MM.1S (cell line): ENCODE measurements at regions not wholly inside any gene's neighbourhood (a gene's known extent, or its start where the extent isn't known, plus 50 kb on each side); places are given as distances from the start of the nearest gene placed in this dataset.

ENCODE experiments used
- DNase-seq: peaks from one replicate; pipeline ENCODE4 v3.0.0-alpha.2; 2015
- H2AFZ ChIP-seq: fragments of 300-600 bp; sonication (generic); 2 replicates; pipeline ENCODE4 v1.6.0; 2016; ENCODE audit warnings: antibody characterized with exemption, low read length
- H3F3A ChIP-seq: fragments of 300-600 bp; sonication (generic); 2 replicates; pipeline ENCODE4 v1.6.1; 2016; ENCODE audit warnings: mild to moderate bottlenecking, antibody characterized with exemption, low read length, moderate library complexity, mixed read lengths; ENCODE audit not compliant: insufficient read depth
- H3K27ac ChIP-seq: fragments of 300-600 bp; sonication (generic); 2 replicates; pipeline ENCODE4 v1.5.1; 2016; ENCODE audit warnings: mild to moderate bottlenecking, low read length
- H3K27me3 ChIP-seq: fragments of 300-600 bp; sonication (generic); replicated peaks from 2 replicates; pipeline ENCODE4 v1.6.0; 2016; ENCODE audit warnings: low read length; ENCODE audit not compliant: insufficient read depth
- H3K36me3 ChIP-seq: fragments of 300-600 bp; sonication (generic); replicated peaks from 2 replicates; pipeline ENCODE4 v1.6.1; 2016; ENCODE audit warnings: mild to moderate bottlenecking, low read length, mixed read lengths; ENCODE audit not compliant: insufficient read depth
- H3K4me1 ChIP-seq: fragments of 300-600 bp; sonication (generic); 2 replicates; pipeline ENCODE4 v1.6.1; 2016; ENCODE audit warnings: low read length, mixed read lengths
- H3K4me2 ChIP-seq: fragments of 300-600 bp; sonication (generic); 2 replicates; pipeline ENCODE4 v1.6.0; 2016; ENCODE audit warnings: low read depth, low read length
- H3K4me3 ChIP-seq: fragments of 300-600 bp; sonication (generic); 2 replicates; pipeline ENCODE4 v1.5.1; 2016; ENCODE audit warnings: low read length, mixed read lengths
- H3K79me2 ChIP-seq: fragments of 300-600 bp; sonication (generic); 2 replicates; pipeline ENCODE4 v1.6.1; 2016; ENCODE audit warnings: mixed run types, low read length, mixed read lengths
- H3K9ac ChIP-seq: fragments of 300-600 bp; sonication (generic); 2 replicates; pipeline ENCODE4 v1.6.1; 2016; ENCODE audit warnings: low read length, mixed read lengths
- H3K9me2 ChIP-seq: fragments of 300-600 bp; sonication (generic); replicated peaks from 2 replicates; pipeline ENCODE4 v1.6.1; 2016; ENCODE audit warnings: mild to moderate bottlenecking, low read length, mixed read lengths; ENCODE audit not compliant: insufficient read depth
- H3K9me3 ChIP-seq: fragments of 300-600 bp; sonication (generic); replicated peaks from 2 replicates; pipeline ENCODE4 v1.6.1; 2016; ENCODE audit warnings: mild to moderate bottlenecking, low read length, mixed read lengths; ENCODE audit not compliant: insufficient read depth
- H4K20me1 ChIP-seq: fragments of 300-600 bp; sonication (generic); 2 replicates; pipeline ENCODE4 v1.6.1; 2016; ENCODE audit warnings: mild to moderate bottlenecking, low read length, moderate library complexity, mixed read lengths; ENCODE audit not compliant: insufficient read depth
- CTCF ChIP-seq: fragments of 300-600 bp; sonication (generic); IDR thresholded peaks from 2 replicates; pipeline ENCODE4 v1.5.1; 2016; ENCODE audit warnings: antibody characterized with exemption, low read length, mixed read lengths
- EZH2 ChIP-seq: fragments of 300-600 bp; sonication (generic); optimal IDR thresholded peaks from 2 replicates; pipeline ENCODE3; 2017; ENCODE audit warnings: low read depth, mild to moderate bottlenecking, antibody characterized with exemption, low read length, mixed read lengths
- EZH2phosphoT487 ChIP-seq: fragments of 300-600 bp; sonication (generic); IDR thresholded peaks from 2 replicates; pipeline ENCODE4 v1.6.1; 2018; ENCODE audit warnings: antibody characterized with exemption, low read length

DNA sequence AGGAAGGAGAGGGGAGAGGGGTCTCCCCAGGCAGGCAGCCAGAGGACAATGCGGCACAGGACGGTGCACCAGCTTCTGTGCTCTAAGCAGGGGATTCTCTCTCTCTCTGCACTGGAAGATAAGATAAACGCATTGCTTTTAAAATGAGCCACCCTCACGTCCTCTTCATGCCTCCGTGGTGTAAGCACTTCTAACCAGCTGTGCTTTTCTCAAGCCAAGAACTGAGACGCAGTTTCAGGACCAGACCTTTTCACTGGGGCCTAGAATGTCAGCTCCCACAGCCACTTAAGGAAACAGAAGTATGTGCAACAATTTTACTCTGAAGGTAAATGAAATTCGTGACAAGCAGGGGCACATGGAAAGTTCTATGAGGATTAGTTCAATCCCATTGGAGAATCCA lies 82.4 kb downstream of the PSMB1 start:
- Histone ChIP-seq H3K4me2 (no peak overlapping the region), H3K4me1 (no peaks in the 10 kb centered on the region), H3K27ac (no peak overlapping the region), H3K9ac (no peak overlapping the region), H4K20me1 (no peaks in the 10 kb centered on the region), H3K27me3 (no peaks in the 10 kb centered on the region), H3F3A (no peaks in the 10 kb centered on the region), H3K9me2 (no peaks in the 10 kb centered on the region), H2AFZ (no peak overlapping the region), H3K9me3 (no peaks in the 10 kb centered on the region), H3K79me2 (no peaks in the 10 kb centered on the region), H3K36me3 (no peaks in the 10 kb centered on the region), H3K4me3 (no peak overlapping the region)
- TF ChIP-seq EZH2 (no peak), EZH2phosphoT487 (no peak), CTCF (no peak)
- DNase-seq, result no peak

DNA sequence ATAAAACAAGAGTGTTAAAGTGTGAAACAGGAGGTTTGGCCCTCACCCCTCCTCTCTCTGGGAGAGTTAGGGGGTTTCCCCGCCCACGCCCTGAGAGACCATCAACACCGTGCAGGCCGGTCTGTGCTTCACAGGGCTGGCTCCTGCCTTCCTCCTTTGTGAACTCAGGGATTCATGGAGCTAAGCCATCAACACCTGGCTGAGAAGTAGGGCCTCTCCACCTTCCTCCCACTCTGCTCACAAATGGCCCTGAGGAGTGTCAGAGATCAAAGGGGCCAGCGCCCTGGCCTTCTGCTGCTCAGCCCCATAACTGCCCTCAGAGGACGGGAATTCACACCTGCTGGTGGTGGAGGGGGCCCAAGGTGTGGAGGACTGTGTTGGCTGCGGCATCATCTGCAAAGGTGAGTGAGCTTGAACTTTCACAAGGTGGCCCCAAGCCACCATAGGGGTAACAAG lies 88.6 kb downstream of the PSMB1 start:
- no peak overlapping the region for H3K4me3 ChIP-seq
- H3K4me1 ChIP-seq, result no peaks in the 10 kb centered on the region
- no peaks in the 10 kb centered on the region for H4K20me1 ChIP-seq
- no peak overlapping the region for H3K27ac ChIP-seq
- H3F3A ChIP-seq, result no peaks in the 10 kb centered on the region
- no peak overlapping the region for H3K9ac ChIP-seq
- TF ChIP-seq EZH2phosphoT487 (no peak), CTCF (no peak), EZH2 (no peak)
- no peaks in the 10 kb centered on the region for H3K9me2 ChIP-seq
- H3K4me2 ChIP-seq, result no peak overlapping the region
- DNase-seq, result no peak
- no peaks in the 10 kb centered on the region for H3K9me3 ChIP-seq
- no peaks in the 10 kb centered on the region for H3K79me2 ChIP-seq
- H3K27me3 ChIP-seq, result no peaks in the 10 kb centered on the region
- no peak overlapping the region for H2AFZ ChIP-seq
- H3K36me3 ChIP-seq, result no peaks in the 10 kb centered on the region

- Histone ChIP-seq H3K27ac (no peak overlapping the region), H3K4me1 (no peaks in the 10 kb centered on the region), H3F3A (no peaks in the 10 kb centered on the region), H3K9me2 (no peaks in the 10 kb centered on the region), H4K20me1 (no peaks in the 10 kb centered on the region), H3K4me3 (no peak overlapping the region), H3K36me3 (no peaks in the 10 kb centered on the region), H3K27me3 (no peaks in the 10 kb centered on the region), H3K79me2 (no peaks in the 10 kb centered on the region), H3K9me3 (no peaks in the 10 kb centered on the region), H2AFZ (no peak overlapping the region), H3K4me2 (no peak overlapping the region), H3K9ac (no peak overlapping the region)
- no peak for DNase-seq
- TF ChIP-seq CTCF, result no peak
- TF ChIP-seq EZH2, result no peak
Observed at GRCh38 chr6:170464080-170464479, 89.0 kb downstream of the PSMB1 start.
